H1 (cell line): ENCODE measurements at regions not wholly inside any gene's neighbourhood (a gene's known extent, or its start where the extent isn't known, plus 50 kb on each side); places are given as distances from the start of the nearest gene placed in this dataset.

ENCODE experiments used
- CEBPB ChIP-seq: IDR thresholded peaks from 2 replicates; pipeline ENCODE4 v1.6.1; 2012; ENCODE audit warnings: low read depth, low read length
- SIRT6 ChIP-seq: IDR thresholded peaks from one replicate; pipeline ENCODE4 v1.7.1; 2012; ENCODE audit warnings: low read length, inconsistent platforms
- TCF12 ChIP-seq: IDR thresholded peaks from 2 replicates; pipeline ENCODE4 v1.6.1; 2011; ENCODE audit warnings: low read depth, mild to moderate bottlenecking, low read length
- TF ChIP-seq, protein P1 (sequence below): IDR thresholded peaks from 2 replicates; pipeline ENCODE4 v1.6.1; 2011; ENCODE audit warnings: low read length, improper control_type of control experiment

DNA sequence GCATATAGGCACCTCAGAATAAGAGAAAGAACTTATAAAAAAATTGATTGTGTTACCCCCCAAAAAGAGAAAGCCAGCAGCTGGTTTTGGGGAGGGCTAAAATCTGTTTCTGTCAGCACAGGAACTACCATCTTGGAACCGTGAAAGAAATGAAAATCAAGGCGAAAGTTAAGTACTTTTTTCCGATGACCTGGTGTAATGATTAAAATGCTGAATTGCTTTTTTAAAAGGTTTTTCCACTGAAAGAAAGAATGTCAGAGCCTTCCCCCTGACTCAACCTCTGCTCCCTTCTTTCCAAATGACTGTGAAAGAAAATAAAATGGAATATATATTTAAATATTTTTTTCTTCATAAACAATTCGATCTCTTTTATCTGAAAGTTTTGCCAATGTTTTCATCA, 570.5 kb upstream of the CFAP20DC start (continued):
- TF ChIP-seq CEBPB: no peak
- TF ChIP-seq, protein P1, sequence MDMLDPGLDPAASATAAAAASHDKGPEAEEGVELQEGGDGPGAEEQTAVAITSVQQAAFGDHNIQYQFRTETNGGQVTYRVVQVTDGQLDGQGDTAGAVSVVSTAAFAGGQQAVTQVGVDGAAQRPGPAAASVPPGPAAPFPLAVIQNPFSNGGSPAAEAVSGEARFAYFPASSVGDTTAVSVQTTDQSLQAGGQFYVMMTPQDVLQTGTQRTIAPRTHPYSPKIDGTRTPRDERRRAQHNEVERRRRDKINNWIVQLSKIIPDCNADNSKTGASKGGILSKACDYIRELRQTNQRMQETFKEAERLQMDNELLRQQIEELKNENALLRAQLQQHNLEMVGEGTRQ: no peak
- TF ChIP-seq TCF12: no peak
- TF ChIP-seq SIRT6: no peak
